HFF-Myc (cell line): ENCODE measurements at regions not wholly inside any gene's neighbourhood (a gene's known extent, or its start where the extent isn't known, plus 50 kb on each side); places are given as distances from the start of the nearest gene placed in this dataset.

ENCODE experiments used
- DNase-seq: peaks from one replicate; pipeline ENCODE4 v3.0.0-alpha.2; 2011; ENCODE audit warnings: low read depth; ENCODE audit errors: extremely low read depth
- H3K4me3 ChIP-seq: replicated peaks from 2 replicates; pipeline ENCODE4 v1.5.1; 2011; ENCODE audit warnings: low read depth, mild to moderate bottlenecking, control low read depth, low read length
- CTCF ChIP-seq: IDR thresholded peaks from 2 replicates; pipeline ENCODE4 v1.5.1; 2012; ENCODE audit warnings: mild to moderate bottlenecking, low read depth, low read length, control low read depth; ENCODE audit errors: missing control alignments

GRCh38 chrX:129058405-129058804 is 464.9 kb downstream of the SMARCA1 start:
- TF ChIP-seq CTCF = no peak
- no peak for DNase-seq
- no peak overlapping the region for H3K4me3 ChIP-seq

GRCh38 chrX:129043138-129043537 is 480.2 kb downstream of the SMARCA1 start:
- no peak overlapping the region for H3K4me3 ChIP-seq
- TF ChIP-seq CTCF = no peak
- DNase-seq = no peak

GRCh38 chrX:129041319-129041718 is 482.0 kb downstream of the SMARCA1 start:
- TF ChIP-seq CTCF = no peak
- no peak for DNase-seq
- H3K4me3 ChIP-seq = no peak overlapping the region

GRCh38 chrX:129040124-129040523 is 483.2 kb downstream of the SMARCA1 start:
- no peak overlapping the region for H3K4me3 ChIP-seq
- no peak for DNase-seq
- no peak for TF ChIP-seq CTCF

- TF ChIP-seq CTCF = no peak
- DNase-seq = no peak
- H3K4me3 ChIP-seq = no peak overlapping the region
Measured at GRCh38 chrX:129039176-129039575, 484.1 kb downstream of the SMARCA1 start.

- no peak for TF ChIP-seq CTCF
- no peak for DNase-seq
- no peak overlapping the region for H3K4me3 ChIP-seq
Measured at GRCh38 chrX:129037389-129037788, 485.9 kb downstream of the SMARCA1 start.

GRCh38 chrX:129035180-129035579 is 488.1 kb downstream of the SMARCA1 start:
- H3K4me3 ChIP-seq = no peak overlapping the region
- DNase-seq = no peak
- no peak for TF ChIP-seq CTCF
